HEK293T (cell line): ENCODE measurements at regions not wholly inside any gene's neighbourhood (a gene's known extent, or its start where the extent isn't known, plus 50 kb on each side); places are given as distances from the start of the nearest gene placed in this dataset.

Experiments used
- CTCF ChIA-PET: fragments of 350-600 bp; formaldehyde crosslinking; extraction: SDS; loops from one replicate; lab custom pipeline; 2021; ENCODE audit warnings: antibody characterized with exemption, inconsistent platforms; lab: Yijun Ruan, JAX
- POLR2A ChIA-PET: fragments of 350-600 bp; formaldehyde crosslinking; extraction: SDS; loops from one replicate; lab custom pipeline; 2020; ENCODE audit warnings: antibody characterized with exemption, inconsistent platforms; lab: Yijun Ruan, JAX
- DNase-seq: peaks from one replicate; pipeline ENCODE4 v3.0.0; 2012; ENCODE audit warnings: mixed read lengths; ENCODE audit errors: extremely low spot score
- ARNT ChIP-seq: fragments of 450-650 bp; IDR thresholded peaks from 2 replicates; pipeline ENCODE4 v1.6.1; 2017; ENCODE audit warnings: mild to moderate bottlenecking
- BHLHE40 ChIP-seq: fragments of 450-650 bp; IDR thresholded peaks from 2 replicates; pipeline ENCODE4 v1.6.1; 2016; ENCODE audit warnings: mild to moderate bottlenecking, moderate library complexity, borderline replicate concordance
- CTBP1 ChIP-seq: fragments of 450-650 bp; IDR thresholded peaks from 2 replicates; pipeline ENCODE4 v1.6.1; 2016; ENCODE audit warnings: borderline replicate concordance
- ELF4 ChIP-seq: fragments of 450-650 bp; IDR thresholded peaks from 2 replicates; pipeline ENCODE4 v1.6.1; 2017; ENCODE audit warnings: antibody characterized with exemption
- FOXA1 ChIP-seq: fragments of 450-650 bp; IDR thresholded peaks from 2 replicates; pipeline ENCODE4 v1.6.1; 2016; ENCODE audit warnings: mild to moderate bottlenecking
- FOXK2 ChIP-seq: fragments of 450-650 bp; IDR thresholded peaks from 2 replicates; pipeline ENCODE4 v1.6.1; 2016; ENCODE audit warnings: mild to moderate bottlenecking
- FOXM1 ChIP-seq: fragments of 450-650 bp; IDR thresholded peaks from 2 replicates; pipeline ENCODE4 v1.6.1; 2017; ENCODE audit warnings: mild to moderate bottlenecking, borderline replicate concordance
- HDGF ChIP-seq: fragments of 450-650 bp; IDR thresholded peaks from 2 replicates; pipeline ENCODE4 v1.6.1; 2017; ENCODE audit warnings: antibody characterized with exemption, borderline replicate concordance
- L3MBTL2 ChIP-seq: fragments of 450-650 bp; conservative IDR thresholded peaks from 2 replicates; pipeline ENCODE4 v1.6.1; 2016; ENCODE audit warnings: mild to moderate bottlenecking
- LEF1 ChIP-seq: fragments of 450-650 bp; IDR thresholded peaks from 2 replicates; pipeline ENCODE4 v1.6.1; 2017; ENCODE audit warnings: mild to moderate bottlenecking, borderline replicate concordance
- NFRKB ChIP-seq: fragments of 450-650 bp; IDR thresholded peaks from 2 replicates; pipeline ENCODE4 v1.6.1; 2016; ENCODE audit warnings: mild to moderate bottlenecking, moderate library complexity
- SP1 ChIP-seq: fragments of 450-650 bp; IDR thresholded peaks from 2 replicates; pipeline ENCODE4 v1.6.1; 2017
- SUZ12 ChIP-seq: fragments of 450-650 bp; IDR thresholded peaks from 2 replicates; pipeline ENCODE4 v1.6.1; 2016; ENCODE audit warnings: mild to moderate bottlenecking
- TARDBP ChIP-seq: fragments of 450-650 bp; IDR thresholded peaks from 2 replicates; pipeline ENCODE4 v1.6.1; 2016
- ZNF384 ChIP-seq: fragments of 450-650 bp; IDR thresholded peaks from 2 replicates; pipeline ENCODE4 v1.6.1; 2016
- TF ChIP-seq, protein P1 (sequence below): fragments of 450-650 bp; IDR thresholded peaks from 2 replicates; pipeline ENCODE4 v1.6.1; 2016

GRCh38 chr3:7877312-7877711 lies 624.3 kb upstream of the LMCD1 start:
- no peak for TF ChIP-seq LEF1
- TF ChIP-seq SP1 = no peak
- TF ChIP-seq TARDBP = no peak
- TF ChIP-seq ARNT = no peak
- TF ChIP-seq, protein P1, sequence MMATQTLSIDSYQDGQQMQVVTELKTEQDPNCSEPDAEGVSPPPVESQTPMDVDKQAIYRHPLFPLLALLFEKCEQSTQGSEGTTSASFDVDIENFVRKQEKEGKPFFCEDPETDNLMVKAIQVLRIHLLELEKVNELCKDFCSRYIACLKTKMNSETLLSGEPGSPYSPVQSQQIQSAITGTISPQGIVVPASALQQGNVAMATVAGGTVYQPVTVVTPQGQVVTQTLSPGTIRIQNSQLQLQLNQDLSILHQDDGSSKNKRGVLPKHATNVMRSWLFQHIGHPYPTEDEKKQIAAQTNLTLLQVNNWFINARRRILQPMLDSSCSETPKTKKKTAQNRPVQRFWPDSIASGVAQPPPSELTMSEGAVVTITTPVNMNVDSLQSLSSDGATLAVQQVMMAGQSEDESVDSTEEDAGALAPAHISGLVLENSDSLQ = no peak
- no peak for TF ChIP-seq CTBP1
- no peak for TF ChIP-seq FOXA1
- no peak for TF ChIP-seq BHLHE40
- TF ChIP-seq L3MBTL2 = no peak
- no peak for TF ChIP-seq FOXK2
- TF ChIP-seq NFRKB = no peak
- CTCF ChIA-PET = no interaction called here
- no peak for DNase-seq
- POLR2A ChIA-PET = no interaction called here

DNA sequence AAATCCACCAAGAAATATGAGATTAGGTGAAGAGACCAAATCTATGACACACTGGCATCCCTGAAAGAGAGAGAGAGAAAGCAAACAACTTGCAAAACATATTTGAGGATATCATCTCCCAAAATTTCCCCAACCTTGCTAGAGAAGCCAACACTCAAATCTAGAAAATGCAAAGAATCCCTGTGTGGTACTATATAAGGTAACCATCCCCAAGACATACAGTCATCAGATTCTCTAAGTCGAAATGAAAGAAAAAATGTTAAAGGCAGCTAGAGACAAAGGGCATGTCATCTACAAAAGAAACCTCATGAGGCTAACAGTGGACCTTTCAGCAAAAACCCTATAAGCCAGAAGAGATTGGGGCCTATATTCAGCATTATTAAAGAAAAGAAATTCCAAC lies 622.1 kb upstream of the LMCD1 start:
- POLR2A ChIA-PET = no interaction called here

GRCh38 chr3:7881946-7882345 lies 619.7 kb upstream of the LMCD1 start:
- ChIA-PET POLR2A (no interaction called here), CTCF (no interaction called here)
- no peak for DNase-seq
- TF ChIP-seq FOXM1 (no peak), CTBP1 (no peak), L3MBTL2 (no peak), ARNT (no peak), SP1 (no peak), FOXA1 (no peak), BHLHE40 (no peak), SUZ12 (no peak), FOXK2 (no peak), HDGF (no peak), LEF1 (no peak), TARDBP (no peak), NFRKB (no peak), ZNF384 (no peak)
- TF ChIP-seq, protein P1 = no peak

More for the DNA sequence above, 622.1 kb upstream of the LMCD1 start:
- CTCF ChIA-PET = no interaction called here
- no peak for DNase-seq
- TF ChIP-seq SP1 (no peak), ZNF384 (no peak), SUZ12 (no peak), FOXA1 (no peak), ELF4 (no peak), ARNT (no peak), CTBP1 (no peak), TARDBP (no peak), FOXM1 (no peak), LEF1 (no peak), FOXK2 (no peak), HDGF (no peak), BHLHE40 (no peak), L3MBTL2 (no peak), NFRKB (no peak)
- TF ChIP-seq, protein P1 = no peak

DNA sequence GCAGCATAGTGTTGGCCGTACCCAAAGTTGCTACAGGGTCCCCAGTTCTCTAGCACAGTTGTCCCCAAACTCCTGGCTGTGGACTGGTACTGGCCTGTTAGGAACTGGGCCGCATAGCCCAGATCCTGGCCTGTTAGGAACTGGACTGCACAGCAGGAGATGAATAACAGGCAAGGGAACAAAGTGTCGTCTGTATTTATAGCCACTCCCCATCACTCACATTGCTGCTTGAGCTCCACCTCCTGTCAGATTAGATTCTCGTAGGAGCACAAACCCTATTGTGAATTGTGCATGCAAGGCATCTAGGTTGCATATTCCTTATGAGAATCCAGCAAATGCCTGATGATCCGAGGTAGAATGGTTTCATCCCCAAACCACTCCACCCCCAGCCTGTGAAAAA lies 604.0 kb upstream of the LMCD1 start:
- ChIA-PET POLR2A (no interaction called here), CTCF (no interaction called here)
- DNase-seq = no peak
- TF ChIP-seq ARNT (no peak), NFRKB (no peak), BHLHE40 (no peak), HDGF (no peak), ELF4 (no peak), ZNF384 (no peak), LEF1 (no peak), FOXM1 (no peak), SUZ12 (no peak), L3MBTL2 (no peak), SP1 (no peak)
- TF ChIP-seq, protein P1 = no peak

DNA sequence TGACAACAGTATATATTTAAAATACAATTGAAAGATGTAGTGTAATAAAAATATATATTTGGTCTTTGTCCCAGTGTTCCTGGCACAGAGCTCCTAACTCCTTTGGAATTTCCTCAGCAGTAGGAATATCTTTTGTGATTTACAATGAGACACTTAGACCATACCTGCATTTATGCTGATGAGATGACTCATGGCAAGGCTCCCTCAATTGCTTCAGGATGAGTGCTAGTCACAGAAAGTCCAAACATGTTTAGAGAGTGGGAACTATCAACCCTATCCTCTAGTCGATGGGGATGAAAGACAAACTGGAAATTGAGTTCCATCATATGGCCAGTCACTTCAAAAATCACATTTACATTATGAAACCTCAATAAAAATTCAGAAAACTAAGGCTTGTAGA lies 588.3 kb upstream of the LMCD1 start:
- DNase-seq = no peak
- CTCF ChIA-PET = no interaction called here
- no peak for TF ChIP-seq CTBP1
- POLR2A ChIA-PET = no interaction called here

DNA sequence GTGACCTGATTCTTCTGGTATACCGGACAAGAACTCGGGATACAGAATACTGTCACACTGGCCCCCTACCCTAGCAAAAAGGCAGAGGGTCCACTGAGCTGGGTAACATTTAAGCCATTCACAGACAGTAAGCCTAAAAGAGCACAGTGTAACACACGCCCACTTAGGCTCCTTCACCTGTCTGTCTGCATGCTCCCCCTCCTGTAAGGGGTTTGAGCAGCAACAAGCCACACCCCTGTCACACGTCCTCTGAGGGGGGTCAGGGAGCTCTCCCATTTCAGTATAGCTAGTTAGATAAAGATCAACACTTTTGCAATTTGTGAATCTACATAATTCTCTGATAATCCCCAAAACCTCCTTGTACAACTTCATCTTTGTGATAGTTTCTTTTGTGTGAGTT lies 586.3 kb upstream of the LMCD1 start:
- ChIA-PET POLR2A (no interaction called here), CTCF (no interaction called here)

More for the DNA sequence above, 586.3 kb upstream of the LMCD1 start:
- DNase-seq = no peak
- no peak for TF ChIP-seq NFRKB
- no peak for TF ChIP-seq ZNF384
- TF ChIP-seq FOXK2 = no peak
- no peak for TF ChIP-seq SP1
- TF ChIP-seq FOXA1 = no peak
- TF ChIP-seq SUZ12 = no peak
- TF ChIP-seq TARDBP = no peak
- no peak for TF ChIP-seq HDGF
- TF ChIP-seq CTBP1 = no peak
- TF ChIP-seq L3MBTL2 = no peak
- TF ChIP-seq ARNT = no peak
- TF ChIP-seq, protein P1 = no peak
- no peak for TF ChIP-seq BHLHE40
- no peak for TF ChIP-seq FOXM1
- TF ChIP-seq LEF1 = no peak
- no peak for TF ChIP-seq ELF4
